D721Med (cell line): ENCODE measurements at regions not wholly inside any gene's neighbourhood (a gene's known extent, or its start where the extent isn't known, plus 50 kb on each side); places are given as distances from the start of the nearest gene placed in this dataset.

Experiments used
- DNase-seq: peaks from one replicate; pipeline ENCODE4 v3.0.0; 2011; ENCODE audit warnings: low spot score; ENCODE audit not compliant: insufficient read length
- FAIRE-seq: peaks from 2 replicates; lab custom pipeline; 2011; peaks lifted over from hg19 to GRCh38; lab: Jason Lieb, UNC
- CTCF ChIP-seq: IDR thresholded peaks from 2 replicates; pipeline ENCODE4 v1.5.1; 2012; ENCODE audit warnings: mild to moderate bottlenecking, control low read depth; ENCODE audit not compliant: insufficient read depth; ENCODE audit errors: missing control alignments

GRCh38 chr10:90199513-90199912 is 498.1 kb downstream of the KIF20B start:
- FAIRE-seq (no peak), DNase-seq (no peak)
- TF ChIP-seq CTCF: no peak

- no peak for FAIRE-seq
- no peak for TF ChIP-seq CTCF
- no peak for DNase-seq
Measured at GRCh38 chr10:90204131-90204955, 503.0 kb downstream of the KIF20B start.

- no peak for FAIRE-seq
- DNase-seq: no peak
- TF ChIP-seq CTCF: no peak
Measured at GRCh38 chr10:90204956-90205314, 503.5 kb downstream of the KIF20B start.

- no peak for DNase-seq
- TF ChIP-seq CTCF: no peak
- no peak for FAIRE-seq
Measured at GRCh38 chr10:90205340-90205739, 503.9 kb downstream of the KIF20B start.

- DNase-seq (no peak), FAIRE-seq (no peak)
- no peak for TF ChIP-seq CTCF
Measured at GRCh38 chr10:90213346-90213745, 512.0 kb downstream of the KIF20B start.

- DNase-seq (no peak), FAIRE-seq (no peak)
- TF ChIP-seq CTCF: no peak
Measured at GRCh38 chr10:90218846-90219245, 517.5 kb downstream of the KIF20B start.

- FAIRE-seq (no peak), DNase-seq (no peak)
- no peak for TF ChIP-seq CTCF
Measured at GRCh38 chr10:90222372-90222771, 521.0 kb downstream of the KIF20B start.
